Ecto neural progenitor cell (in vitro differentiated cells): ENCODE measurements at regions not wholly inside any gene's neighbourhood (a gene's known extent, or its start where the extent isn't known, plus 50 kb on each side); places are given as distances from the start of the nearest gene placed in this dataset.

ENCODE experiments used
- DNase-seq: peaks from one replicate; pipeline ENCODE4 v3.0.0-alpha.2; 2018; ENCODE audit warnings: low spot score

GRCh38 chr12:25827747-25828146, 130.7 kb upstream of the RASSF8 start:
- DNase-seq, result no peak

GRCh38 chr12:25828188-25828587, 130.3 kb upstream of the RASSF8 start:
- DNase-seq, result no peak

GRCh38 chr12:25829192-25829591, 129.3 kb upstream of the RASSF8 start:
- no peak for DNase-seq

GRCh38 chr12:25830456-25830855, 128.0 kb upstream of the RASSF8 start:
- no peak for DNase-seq

- DNase-seq, result no peak
Observed at GRCh38 chr12:25833657-25834056, 124.8 kb upstream of the RASSF8 start.

GRCh38 chr12:25835385-25835784, 123.1 kb upstream of the RASSF8 start:
- no peak for DNase-seq

GRCh38 chr12:25838007-25838406, 120.5 kb upstream of the RASSF8 start:
- DNase-seq, result no peak

- DNase-seq, result no peak
Observed at GRCh38 chr12:25839470-25839869, 119.0 kb upstream of the RASSF8 start.

- no peak for DNase-seq
Observed at GRCh38 chr12:25840678-25841465, 117.6 kb upstream of the RASSF8 start.

- no peak for DNase-seq
Observed at GRCh38 chr12:25842254-25842653, 116.2 kb upstream of the RASSF8 start.

GRCh38 chr12:25843976-25844375, 114.5 kb upstream of the RASSF8 start:
- DNase-seq, result no peak

GRCh38 chr12:25845415-25845814, 113.1 kb upstream of the RASSF8 start:
- no peak for DNase-seq

GRCh38 chr12:25852792-25853191, 105.7 kb upstream of the RASSF8 start:
- no peak for DNase-seq

GRCh38 chr12:25853316-25854095, 105.0 kb upstream of the RASSF8 start:
- no peak for DNase-seq

GRCh38 chr12:25854991-25855390, 103.5 kb upstream of the RASSF8 start:
- no peak for DNase-seq

GRCh38 chr12:25855716-25856115, 102.8 kb upstream of the RASSF8 start:
- DNase-seq, result no peak

- no peak for DNase-seq
Observed at GRCh38 chr12:25859976-25860375, 98.5 kb upstream of the RASSF8 start.

GRCh38 chr12:25861226-25861625, 97.3 kb upstream of the RASSF8 start:
- no peak for DNase-seq

GRCh38 chr12:25864306-25865276, 93.9 kb upstream of the RASSF8 start:
- no peak for DNase-seq

GRCh38 chr12:25866586-25867378, 91.7 kb upstream of the RASSF8 start:
- DNase-seq, result peak; percentile 61

GRCh38 chr12:25868193-25868592, 90.3 kb upstream of the RASSF8 start:
- no peak for DNase-seq
